ENCODE measurements at regions not wholly inside any gene's neighbourhood (a gene's known extent, or its start where the extent isn't known, plus 50 kb on each side); places are given as distances from the start of the nearest gene placed in this dataset.
"Not testable (repeated sequence)": the region's sequence is repeated elsewhere in the genome, so short reads cannot be mapped to it uniquely, and the experiment has no call there.

- DNase-seq (ENCODE audit: low read depth in 3 of 3): no peak
Observed at GRCh38 chrY:8151561-8151960, 1185.7 kb upstream of the TSPY4 start.

GRCh38 chrY:8128578-8128977, 1208.7 kb upstream of the TSPY4 start:
- DNase-seq (ENCODE audit: low read depth in 3 of 3): no peak

GRCh38 chrY:8125907-8126571, 1211.2 kb upstream of the TSPY4 start:
- DNase-seq (ENCODE audit: low read depth in 3 of 3): no peak

- DNase-seq (ENCODE audit: low read depth in 3 of 3): no peak
Observed at GRCh38 chrY:8121825-8122224, 1210.3 kb upstream of the AMELY start.

- DNase-seq (ENCODE audit: low read depth in 3 of 3): no peak
Observed at GRCh38 chrY:8094429-8094828, 1182.9 kb upstream of the AMELY start.

GRCh38 chrY:8092926-8093325, 1181.4 kb upstream of the AMELY start:
- no peak for DNase-seq (ENCODE audit: low read depth in 3 of 3)

- DNase-seq (ENCODE audit: low read depth in 3 of 3): no peak
Observed at GRCh38 chrY:8085925-8086324, 1174.4 kb upstream of the AMELY start.

- no peak for DNase-seq (ENCODE audit: low read depth in 3 of 3)
Observed at GRCh38 chrY:8084192-8084591, 1172.6 kb upstream of the AMELY start.

- no peak for DNase-seq (ENCODE audit: low read depth in 3 of 3)
Observed at GRCh38 chrY:8081151-8081550, 1169.6 kb upstream of the AMELY start.

GRCh38 chrY:8065220-8065619, 1153.7 kb upstream of the AMELY start:
- no peak for DNase-seq (ENCODE audit: low read depth in 3 of 3)

- DNase-seq (ENCODE audit: low read depth in 3 of 3): no peak
Observed at GRCh38 chrY:8064500-8064899, 1152.9 kb upstream of the AMELY start.

- DNase-seq (ENCODE audit: low read depth in 3 of 3): no peak
Observed at GRCh38 chrY:8063973-8064372, 1152.4 kb upstream of the AMELY start.

- DNase-seq (ENCODE audit: low read depth in 3 of 3): no peak
Observed at GRCh38 chrY:8058613-8059012, 1147.1 kb upstream of the AMELY start.

GRCh38 chrY:8051340-8051739, 1139.8 kb upstream of the AMELY start:
- no peak for DNase-seq (ENCODE audit: low read depth in 3 of 3)

- DNase-seq (ENCODE audit: low read depth in 3 of 3): no peak
Observed at GRCh38 chrY:8041238-8041637, 1129.7 kb upstream of the AMELY start.

GRCh38 chrY:8036563-8036962, 1125.0 kb upstream of the AMELY start:
- no peak for DNase-seq (ENCODE audit: low read depth in 3 of 3)

- no peak for DNase-seq (ENCODE audit: low read depth in 3 of 3)
Observed at GRCh38 chrY:8035653-8036052, 1124.1 kb upstream of the AMELY start.

GRCh38 chrY:8034673-8035072, 1123.1 kb upstream of the AMELY start:
- DNase-seq (ENCODE audit: low read depth in 3 of 3): no peak

- no peak for DNase-seq (ENCODE audit: low read depth in 3 of 3)
Observed at GRCh38 chrY:8033200-8033599, 1121.6 kb upstream of the AMELY start.

GRCh38 chrY:8020540-8020939, 1109.0 kb upstream of the AMELY start:
- no peak for DNase-seq (ENCODE audit: low read depth in 3 of 3)

GRCh38 chrY:8011515-8011914, 1100.0 kb upstream of the AMELY start:
- DNase-seq (ENCODE audit: low read depth in 3 of 3): no peak

- peak in 1 of 3 donors; percentile 6 for DNase-seq (ENCODE audit: low read depth in 3 of 3)
Observed at GRCh38 chrY:8004196-8004595, 1092.6 kb upstream of the AMELY start.

GRCh38 chrY:7996726-7997125, 1085.2 kb upstream of the AMELY start:
- DNase-seq (ENCODE audit: low read depth in 3 of 3): no peak

GRCh38 chrY:7994781-7995180, 1083.2 kb upstream of the AMELY start:
- not testable (repeated sequence) for DNase-seq (ENCODE audit: low read depth in 3 of 3)
